ENCODE measurements at regions not wholly inside any gene's neighbourhood (a gene's known extent, or its start where the extent isn't known, plus 50 kb on each side); places are given as distances from the start of the nearest gene placed in this dataset.
"Not testable (repeated sequence)": the region's sequence is repeated elsewhere in the genome, so short reads cannot be mapped to it uniquely, and the experiment has no call there.

- no peak for DNase-seq
These were observed 738.2 kb downstream of the COL12A1 start for GRCh38 chr6:74467533-74468215.

GRCh38 chr6:74466572-74466971, 739.3 kb downstream of the COL12A1 start:
- no peak for DNase-seq

- no peak for DNase-seq
These were observed 746.6 kb downstream of the COL12A1 start for GRCh38 chr6:74459260-74459659.

GRCh38 chr6:74458536-74458935, 747.3 kb downstream of the COL12A1 start:
- no peak for DNase-seq

GRCh38 chr6:74455786-74456185, 750.1 kb downstream of the COL12A1 start:
- no peak for DNase-seq

DNA sequence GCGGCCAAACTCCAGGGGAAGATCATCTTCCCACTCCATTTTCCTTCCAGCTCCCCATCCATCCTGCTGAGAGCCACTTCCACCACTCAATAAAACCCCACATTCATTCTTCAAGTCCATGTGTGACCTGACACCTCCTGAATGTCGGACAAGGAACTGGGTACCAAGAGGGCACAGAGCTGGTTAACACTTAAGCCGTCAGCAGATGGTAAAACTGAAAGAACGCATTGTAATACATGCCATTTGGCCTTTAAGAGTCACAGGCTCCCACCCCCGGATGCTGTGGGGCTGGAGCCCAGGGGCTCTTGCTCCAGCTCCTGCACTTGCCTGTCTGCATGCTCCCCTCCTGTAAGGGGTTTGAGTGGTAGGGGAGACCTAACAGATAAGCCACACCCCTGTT, 753.9 kb downstream of the COL12A1 start:
- no peak for DNase-seq

DNA sequence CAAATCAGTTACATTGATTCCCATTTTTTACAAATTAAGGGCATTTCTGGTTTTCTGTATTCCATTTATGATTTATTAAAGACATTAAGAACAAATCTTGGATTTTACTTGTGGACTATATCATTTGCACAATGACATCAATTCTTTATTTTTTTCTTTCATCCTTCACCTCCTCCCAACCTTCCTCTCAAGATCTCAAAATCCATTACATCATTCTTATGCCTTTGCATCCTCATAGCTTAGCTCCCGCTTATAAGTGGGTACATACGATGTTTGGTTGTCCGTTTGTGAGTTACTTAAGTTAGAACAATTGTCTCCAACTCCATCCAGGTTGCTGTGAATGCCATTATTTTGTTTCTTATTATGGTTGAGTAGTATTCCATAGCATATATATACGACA, 752.8 kb downstream of the CD109 start:
- DNase-seq = no peak

- no peak for DNase-seq
These were observed 751.0 kb downstream of the CD109 start for GRCh38 chr6:74447013-74447412.

GRCh38 chr6:74439123-74439811, 743.3 kb downstream of the CD109 start:
- DNase-seq = peak; percentile 30

- DNase-seq = not testable (repeated sequence)
These were observed 742.4 kb downstream of the CD109 start for GRCh38 chr6:74438395-74438794.

DNA sequence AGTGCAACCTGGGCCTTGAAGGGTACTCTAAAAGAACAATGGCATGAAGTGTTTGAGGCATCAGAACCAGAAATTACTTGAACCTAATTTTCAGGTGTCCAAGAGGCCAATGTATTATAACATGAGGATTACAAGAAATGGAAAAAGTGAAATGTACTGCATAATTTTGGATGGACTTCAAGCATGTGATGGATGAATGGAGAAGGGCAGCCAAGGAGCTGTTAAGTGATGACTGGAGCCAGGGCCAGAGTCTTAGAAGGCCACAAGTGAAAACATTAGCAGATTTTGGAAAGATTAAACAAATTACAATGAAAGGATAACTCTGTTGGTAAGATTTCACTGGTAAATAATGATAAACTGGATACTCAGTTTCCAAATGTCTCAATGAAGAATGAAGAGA, 738.2 kb downstream of the CD109 start:
- DNase-seq = peak; percentile 56

- no peak for DNase-seq
These were observed 736.0 kb downstream of the CD109 start for GRCh38 chr6:74431873-74432580.

GRCh38 chr6:74420221-74420620, 724.2 kb downstream of the CD109 start:
- DNase-seq = no peak

DNA sequence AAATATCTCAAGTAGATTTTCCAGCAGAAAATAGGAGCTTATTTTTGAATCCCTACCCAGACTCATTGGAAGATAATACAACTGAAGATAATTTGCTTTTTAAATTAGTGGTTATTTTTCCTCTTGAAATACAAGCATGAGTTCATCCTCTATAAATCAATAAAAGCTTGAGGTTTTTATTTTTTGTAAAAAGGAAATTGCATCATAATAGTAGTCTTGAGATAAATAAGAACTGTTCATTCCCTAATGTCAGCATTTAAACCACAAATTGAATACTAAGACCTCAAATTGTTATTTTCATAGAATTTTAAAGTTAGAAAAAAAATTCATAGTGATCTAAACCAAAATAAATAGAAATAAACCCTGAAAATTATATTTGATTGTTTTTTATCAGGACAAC, 719.1 kb downstream of the CD109 start:
- DNase-seq = no peak

DNA sequence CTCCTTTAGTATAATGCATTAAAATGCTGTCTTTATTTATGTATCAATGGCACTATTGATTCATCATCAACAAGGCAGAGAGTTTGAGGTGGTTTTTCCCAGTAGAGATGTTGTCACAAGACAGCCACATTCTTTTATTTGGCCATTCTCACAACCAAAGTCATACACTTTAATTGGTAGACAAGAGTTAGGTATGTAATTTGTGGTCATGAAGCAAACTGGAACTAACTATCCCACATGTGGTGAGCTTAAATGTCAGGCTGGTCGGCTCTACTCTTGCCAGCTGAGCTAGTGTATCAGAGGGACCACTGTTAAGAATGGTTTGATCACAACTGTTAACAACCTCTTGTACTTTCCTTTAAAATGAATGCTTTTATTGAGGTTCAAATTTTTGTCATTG, 714.6 kb downstream of the CD109 start:
- peak; percentile 24 for DNase-seq

DNA sequence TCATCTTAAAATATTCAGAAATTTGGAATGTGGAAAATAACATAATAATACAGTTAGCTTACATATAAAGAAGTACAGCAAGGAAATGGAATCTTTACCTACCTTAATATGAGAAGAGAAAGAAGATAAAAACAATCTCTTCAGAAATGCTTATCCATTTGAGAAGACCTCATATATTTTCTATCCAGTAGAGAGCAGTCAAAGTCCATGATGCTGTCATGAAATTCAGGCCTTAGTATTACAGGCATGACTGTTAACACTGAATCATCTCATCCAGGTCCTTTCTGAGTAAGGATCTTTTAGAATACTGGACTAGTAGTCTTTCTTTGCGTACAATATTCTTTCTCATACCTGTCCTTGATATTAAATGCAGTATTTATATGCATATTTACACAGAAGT, 713.4 kb downstream of the CD109 start:
- DNase-seq = no peak

DNA sequence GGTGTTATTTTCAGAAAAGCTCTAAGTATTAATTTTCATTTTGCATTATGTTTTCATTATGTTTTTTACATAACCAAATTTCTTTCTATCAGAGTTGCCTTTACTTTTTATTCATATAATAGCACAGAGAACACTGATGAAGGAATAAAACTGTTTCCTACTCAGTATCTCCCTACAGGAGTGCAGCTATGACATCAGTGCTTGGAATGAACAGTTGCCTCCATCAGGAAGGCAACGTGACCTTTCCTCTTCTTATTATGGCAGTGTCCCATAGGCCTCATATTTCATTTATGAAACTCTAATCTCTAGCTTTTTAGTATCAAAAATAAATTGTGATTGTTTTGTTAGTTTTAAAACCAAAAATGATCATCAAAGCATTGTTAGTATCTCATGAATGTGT, 712.8 kb downstream of the CD109 start:
- DNase-seq = no peak

DNA sequence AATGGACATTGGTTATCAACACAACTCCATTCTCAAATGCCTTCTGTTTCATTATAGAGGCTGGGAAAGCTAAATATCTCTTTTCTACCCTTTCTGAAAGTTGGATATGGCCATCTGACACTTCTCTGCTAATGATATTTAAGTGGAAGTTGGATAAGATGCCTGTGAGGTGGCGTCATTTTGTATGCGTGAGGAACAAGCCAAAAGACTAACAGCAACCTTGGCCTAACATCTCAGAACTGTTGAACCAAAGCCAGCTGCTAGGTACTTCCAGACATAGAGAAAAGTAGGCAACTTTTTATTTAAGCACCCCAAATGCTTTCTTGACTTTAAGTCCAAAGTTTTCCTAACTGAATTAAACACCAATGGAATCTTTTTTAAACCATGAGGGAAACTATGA, 708.4 kb downstream of the CD109 start:
- DNase-seq = no peak

DNA sequence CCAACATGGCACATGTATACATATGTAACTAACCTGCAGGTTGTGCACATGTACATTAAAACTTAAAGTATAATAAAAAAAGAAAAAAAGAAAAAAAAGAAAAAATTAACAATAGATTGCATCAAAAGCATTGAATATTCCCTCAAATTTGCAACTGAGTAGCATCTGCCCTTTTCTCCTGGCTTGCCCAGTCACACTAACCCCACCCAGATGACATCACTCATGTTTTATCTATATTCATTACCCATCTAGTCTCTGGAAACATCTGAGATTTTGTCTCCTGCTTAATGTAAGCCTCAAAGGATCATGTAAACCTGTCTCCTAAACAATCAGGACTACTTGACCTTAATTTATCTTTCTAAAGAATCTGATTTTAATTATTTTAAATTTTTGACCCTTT, 706.8 kb downstream of the CD109 start:
- DNase-seq = no peak

- not testable (repeated sequence) for DNase-seq
These were observed 682.4 kb downstream of the CD109 start for GRCh38 chr6:74378437-74378836.

- no peak for DNase-seq
These were observed 673.6 kb downstream of the CD109 start for GRCh38 chr6:74369556-74369993.

- no peak for DNase-seq
These were observed 672.7 kb downstream of the CD109 start for GRCh38 chr6:74368746-74369145.

DNA sequence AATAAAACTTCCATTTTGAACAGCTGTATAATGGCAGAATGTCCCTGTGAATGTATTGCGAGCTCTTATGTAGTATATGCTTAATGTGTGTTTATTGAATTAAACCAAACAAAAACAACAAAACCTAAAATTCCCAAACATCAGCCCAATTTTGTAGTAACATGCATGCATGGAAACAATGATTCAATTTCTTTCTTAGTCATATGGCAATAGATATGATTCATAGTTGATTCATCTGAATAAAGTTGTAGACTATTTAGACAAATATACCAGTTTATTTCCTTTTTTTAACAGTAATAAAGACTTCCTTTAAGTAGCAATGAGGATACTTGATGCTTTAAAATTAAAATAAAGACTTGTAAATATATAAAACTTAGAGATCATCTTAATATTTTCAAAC, 670.6 kb downstream of the CD109 start:
- no peak for DNase-seq

DNA sequence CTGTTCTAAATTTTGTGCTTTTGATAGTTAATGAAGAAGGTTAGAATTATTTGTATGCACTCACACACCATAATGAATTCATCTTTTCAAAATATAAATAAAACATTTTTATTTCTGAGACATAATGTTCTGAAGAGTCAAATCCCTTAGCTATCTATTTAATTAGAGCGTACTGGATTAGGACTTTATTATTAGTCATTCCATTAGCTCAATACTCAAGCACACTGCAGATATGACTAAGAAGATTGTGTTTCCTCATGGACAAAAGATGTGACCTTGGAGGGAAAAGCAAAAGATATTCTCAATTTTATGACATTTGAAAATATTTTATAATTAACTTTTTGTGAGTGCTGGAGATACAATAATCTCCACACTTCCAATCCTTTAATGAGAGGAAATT, 666.4 kb downstream of the CD109 start:
- no peak for DNase-seq
